HG03025 (cell line): ENCODE measurements at regions not wholly inside any gene's neighbourhood (a gene's known extent, or its start where the extent isn't known, plus 50 kb on each side); places are given as distances from the start of the nearest gene placed in this dataset.

ENCODE experiments used
- ATAC-seq: cut with Tn5 transposase; IDR thresholded peaks from one replicate; pipeline ENCODE4 v1.9.1; 2021; ENCODE audit warnings: mild to moderate bottlenecking, moderate library complexity; ENCODE audit not compliant: unreplicated experiment, low FRiP score

DNA sequence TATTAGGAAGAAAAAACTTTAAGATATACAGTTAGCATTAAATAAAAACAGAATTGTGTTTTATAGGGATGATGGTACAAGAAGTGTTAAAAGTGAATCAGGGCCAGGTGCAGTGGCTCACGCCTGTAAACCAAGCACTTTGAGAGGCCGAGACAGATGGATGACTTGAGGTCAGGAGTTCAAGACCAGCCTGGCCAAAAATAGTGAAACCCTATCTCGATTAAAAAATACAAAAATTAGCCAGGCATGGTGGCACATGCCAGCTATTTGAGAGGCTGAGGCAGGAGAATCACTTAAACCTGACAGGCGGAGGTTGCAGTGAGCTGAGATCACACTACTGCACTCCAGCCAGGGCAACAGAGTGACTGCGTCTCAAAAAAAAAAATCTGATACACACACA, 282.9 kb upstream of the ATP10B start:
- no peak for ATAC-seq

DNA sequence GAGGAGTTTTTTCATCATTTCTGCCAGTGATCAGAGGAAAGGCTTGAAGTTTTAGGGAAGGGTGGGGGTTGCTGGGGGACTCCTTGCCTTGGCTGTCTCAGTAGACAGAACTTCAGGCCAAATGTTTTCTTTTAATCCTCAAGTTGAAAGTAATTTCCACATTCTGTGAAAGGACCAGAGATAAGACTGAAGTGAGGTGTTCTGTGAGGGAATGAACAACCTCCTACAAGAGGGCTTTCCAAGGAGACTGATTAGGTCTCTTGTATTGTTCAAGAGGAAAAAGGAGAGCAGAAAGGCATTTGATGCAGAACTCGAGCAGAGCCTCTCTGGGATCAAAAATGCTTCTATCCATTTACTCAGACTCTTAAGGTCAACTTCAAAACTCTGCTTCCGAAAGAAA, 282.1 kb upstream of the ATP10B start:
- no peak for ATAC-seq

DNA sequence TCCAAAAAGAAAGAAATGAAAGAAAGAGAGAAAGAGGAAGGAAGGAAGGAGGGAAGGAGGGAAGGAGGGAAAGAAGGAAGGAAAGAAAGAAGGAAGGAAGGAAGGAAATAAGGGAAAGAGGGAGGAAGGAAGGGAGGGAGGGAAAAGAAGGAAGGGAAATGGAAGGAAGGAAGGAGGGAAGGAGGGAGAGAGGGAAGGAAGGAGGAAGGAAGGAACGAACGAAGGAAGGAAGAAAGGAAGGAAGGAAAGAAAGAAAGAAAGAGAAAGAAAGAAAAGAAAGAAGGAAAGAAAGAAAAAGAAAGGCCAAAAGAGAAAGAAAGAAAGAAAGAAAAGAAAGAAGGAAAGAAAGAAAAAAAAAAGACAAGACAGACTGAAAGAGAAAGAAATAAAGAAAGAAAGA, 263.9 kb upstream of the ATP10B start:
- ATAC-seq = no peak

DNA sequence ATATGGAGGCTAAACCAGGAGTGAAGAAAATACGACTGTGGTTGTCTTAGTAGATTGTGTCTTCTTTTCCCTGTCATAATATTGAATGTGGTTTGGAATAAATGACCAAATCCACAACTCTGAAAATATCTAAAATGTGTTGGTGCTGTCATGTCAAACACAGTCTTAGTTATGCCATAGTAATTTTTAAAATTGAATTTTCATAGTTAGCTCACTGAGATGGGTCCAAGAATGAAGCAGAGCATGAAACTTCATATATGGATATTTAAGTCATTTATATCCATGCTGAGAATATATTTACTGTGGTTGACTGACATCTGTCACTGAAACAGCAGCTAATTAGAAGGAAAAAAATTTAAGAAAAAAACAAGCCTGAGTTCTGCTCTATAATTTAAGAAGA, 260.4 kb upstream of the ATP10B start:
- no peak for ATAC-seq

DNA sequence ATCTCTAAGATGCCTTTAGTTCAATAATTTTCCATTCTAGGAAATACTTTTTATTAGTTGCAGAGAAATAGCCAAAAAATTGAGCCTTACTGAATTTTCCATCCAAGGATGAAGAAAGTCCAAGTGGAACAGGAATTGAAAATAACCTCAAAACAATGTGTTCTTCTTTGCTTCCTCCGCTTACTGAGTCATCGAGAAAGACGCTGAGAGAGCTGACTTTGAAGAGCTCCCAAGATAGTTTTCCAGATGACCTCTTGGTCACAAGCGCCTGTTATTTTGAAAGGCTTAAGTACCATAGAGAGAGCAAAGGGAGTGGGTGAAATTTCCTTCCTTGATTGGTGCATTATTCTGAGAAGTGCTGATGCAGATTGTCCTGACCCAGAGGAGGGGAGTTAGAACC, 253.5 kb upstream of the ATP10B start:
- ATAC-seq = no peak

DNA sequence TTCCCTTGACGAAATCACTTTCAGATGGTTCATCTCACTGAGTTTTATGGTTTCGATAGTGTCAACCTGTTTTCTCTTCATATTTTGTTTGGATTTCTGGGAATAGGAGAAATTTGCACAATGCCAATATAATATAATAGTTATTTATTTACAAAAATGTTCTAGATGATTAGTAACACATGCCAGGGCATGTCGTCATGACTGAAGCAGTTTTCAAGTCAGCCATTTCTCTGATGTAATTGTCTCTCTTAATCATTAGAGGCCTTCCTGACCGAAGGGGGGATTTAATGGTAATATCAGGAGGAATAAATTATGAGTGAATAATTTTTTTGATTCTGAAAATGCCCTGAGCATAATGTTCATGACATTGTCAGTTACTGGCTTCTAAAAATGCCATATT, 246.5 kb upstream of the ATP10B start:
- ATAC-seq = no peak

DNA sequence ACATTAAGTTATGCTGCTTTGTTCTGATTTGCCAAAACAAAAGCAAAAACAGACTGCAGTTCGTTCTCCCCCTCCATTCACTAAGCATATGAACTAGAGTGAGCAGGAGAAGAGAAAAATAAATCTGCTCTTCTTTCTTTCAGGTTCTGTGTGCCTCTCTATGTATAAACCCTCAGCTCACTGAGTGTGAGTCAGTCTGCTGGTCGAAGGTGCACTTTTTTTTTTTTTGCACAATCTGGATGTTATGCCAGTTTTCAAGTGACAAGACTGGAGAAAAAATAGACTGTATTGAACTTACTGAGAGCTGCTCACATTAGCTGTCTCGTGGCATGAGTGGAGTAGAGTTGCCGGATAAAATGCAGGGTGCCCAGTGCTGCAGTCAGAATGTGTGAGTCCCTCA, 244.6 kb upstream of the ATP10B start:
- ATAC-seq = no peak

DNA sequence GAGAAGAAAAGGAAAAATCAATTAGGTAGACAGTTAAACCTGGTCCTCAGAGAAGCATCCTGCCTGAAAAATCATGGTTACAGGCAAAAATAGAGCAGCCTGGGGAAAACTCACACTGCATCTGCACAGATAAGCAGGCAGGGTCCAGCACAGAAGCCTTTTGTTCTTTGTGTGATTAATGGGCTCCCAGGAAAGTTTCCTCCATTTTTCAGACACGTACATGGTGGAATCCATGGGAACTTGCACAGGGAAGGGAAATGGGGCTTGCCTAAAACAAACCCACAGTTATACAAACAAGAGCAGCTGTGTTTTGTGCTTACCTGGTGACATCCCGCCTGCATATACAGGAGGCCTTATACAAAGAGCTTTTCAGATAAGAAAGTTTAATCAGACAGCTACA, 243.9 kb upstream of the ATP10B start:
- ATAC-seq = no peak

DNA sequence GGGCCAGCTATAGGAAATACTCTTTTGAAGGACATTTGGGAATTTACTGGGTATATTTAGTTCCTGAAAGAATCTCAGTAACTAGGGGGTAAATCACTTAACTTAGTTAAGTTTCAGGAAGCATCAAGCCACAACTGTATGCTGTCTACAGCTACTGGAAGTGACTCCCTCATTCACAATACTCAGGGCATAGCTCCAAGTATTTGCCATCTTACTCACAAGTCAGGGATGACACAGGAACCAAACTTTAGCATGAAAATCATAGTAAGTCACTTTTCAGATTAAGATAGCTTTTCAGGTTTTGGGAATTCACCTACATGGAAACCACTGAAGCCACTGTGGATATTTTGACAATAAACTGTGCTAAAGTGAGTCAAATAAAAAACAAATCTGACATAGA, 242.4 kb upstream of the ATP10B start:
- no peak for ATAC-seq

DNA sequence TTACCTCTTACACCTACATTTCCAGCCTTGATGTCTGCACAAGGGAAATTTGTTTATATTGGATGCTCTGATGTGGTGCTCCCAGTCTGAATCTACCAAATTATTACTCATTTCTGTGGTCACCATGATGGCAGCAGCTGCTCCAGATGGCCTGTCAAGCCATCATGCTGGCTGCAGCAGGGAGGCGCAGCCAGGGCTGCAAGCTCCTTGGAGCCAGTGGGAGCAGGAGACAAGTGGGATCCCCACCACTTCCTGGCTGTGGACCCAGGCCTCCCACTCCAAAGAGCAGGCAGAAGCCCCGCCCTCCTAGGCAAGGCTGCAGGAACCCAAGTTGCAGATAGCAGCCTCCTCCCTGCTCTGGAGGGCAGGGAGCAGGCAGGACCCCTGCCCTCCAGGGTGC, 241.1 kb upstream of the ATP10B start:
- ATAC-seq = no peak

DNA sequence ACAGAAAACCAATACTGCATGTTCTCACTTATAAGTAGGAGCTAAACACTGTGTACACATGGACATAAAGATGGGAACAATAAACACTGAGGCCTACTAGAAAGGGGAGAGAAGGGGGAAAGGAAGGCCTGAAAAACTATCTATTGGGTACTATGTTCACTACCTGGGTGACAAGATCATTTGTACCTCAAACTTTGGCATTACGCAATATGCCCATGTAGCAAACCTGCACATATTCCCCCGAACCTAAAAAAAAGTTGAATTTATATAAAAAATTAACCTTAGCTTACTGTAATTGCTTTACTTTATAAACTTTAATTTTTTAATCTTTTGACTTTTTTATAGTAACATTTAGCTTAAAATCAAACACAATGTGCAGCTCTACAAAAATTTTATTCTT, 237.6 kb upstream of the ATP10B start:
- ATAC-seq = no peak

DNA sequence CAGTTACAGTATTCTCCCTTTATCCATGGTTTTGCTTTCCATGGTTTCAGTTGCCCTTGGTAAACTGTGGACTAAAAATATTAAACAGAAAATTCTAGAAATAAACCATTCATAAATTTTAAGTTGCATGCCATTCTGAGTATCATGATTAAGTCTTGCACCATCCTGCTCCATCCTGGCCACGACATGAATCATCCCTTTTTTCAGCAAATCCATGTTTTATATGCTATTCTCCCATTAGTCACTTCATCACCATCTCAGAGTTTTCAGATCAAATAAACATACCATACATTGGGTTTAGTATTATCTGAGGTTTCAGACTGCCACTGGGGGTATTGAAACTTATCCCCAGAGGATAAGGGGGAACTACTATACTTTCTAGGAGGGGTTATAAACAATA, 234.4 kb upstream of the ATP10B start:
- ATAC-seq = no peak

DNA sequence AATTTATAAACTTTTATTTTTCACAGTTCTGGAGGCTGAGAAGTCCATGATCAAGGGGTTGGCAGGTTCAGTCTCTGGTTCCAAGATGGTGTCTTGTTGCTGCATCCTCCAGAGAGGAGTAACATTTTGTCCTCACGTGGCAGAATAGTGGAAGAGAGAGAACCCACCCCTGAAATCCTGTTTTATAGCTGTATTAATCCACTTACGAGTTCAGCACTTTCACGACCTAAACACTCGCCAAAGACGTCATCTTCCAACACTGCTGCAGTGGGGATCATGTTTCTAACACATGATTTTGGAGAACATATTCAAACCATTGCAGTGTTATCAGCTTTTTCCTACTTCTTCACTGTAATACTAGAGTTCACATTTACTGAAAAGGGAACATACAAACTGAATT, 233.0 kb upstream of the ATP10B start:
- no peak for ATAC-seq

DNA sequence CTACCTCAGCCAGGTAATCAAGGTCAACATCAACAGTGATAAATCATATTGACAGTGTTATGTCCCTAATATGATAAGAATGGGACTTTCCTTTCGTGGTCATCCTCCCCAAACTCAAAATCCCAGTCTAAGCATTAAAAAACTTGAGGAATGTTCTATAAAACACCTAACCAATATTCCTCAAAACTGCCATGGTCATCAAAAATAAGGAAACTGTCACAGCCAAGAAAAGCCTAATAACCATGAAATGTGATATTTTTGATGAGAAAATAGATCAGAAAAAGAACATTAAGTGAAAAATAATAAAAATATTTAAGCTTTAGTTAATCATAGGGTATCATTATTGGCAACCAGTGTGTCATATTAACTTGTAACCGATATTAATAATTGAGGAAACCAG, 232.1 kb upstream of the ATP10B start:
- no peak for ATAC-seq

DNA sequence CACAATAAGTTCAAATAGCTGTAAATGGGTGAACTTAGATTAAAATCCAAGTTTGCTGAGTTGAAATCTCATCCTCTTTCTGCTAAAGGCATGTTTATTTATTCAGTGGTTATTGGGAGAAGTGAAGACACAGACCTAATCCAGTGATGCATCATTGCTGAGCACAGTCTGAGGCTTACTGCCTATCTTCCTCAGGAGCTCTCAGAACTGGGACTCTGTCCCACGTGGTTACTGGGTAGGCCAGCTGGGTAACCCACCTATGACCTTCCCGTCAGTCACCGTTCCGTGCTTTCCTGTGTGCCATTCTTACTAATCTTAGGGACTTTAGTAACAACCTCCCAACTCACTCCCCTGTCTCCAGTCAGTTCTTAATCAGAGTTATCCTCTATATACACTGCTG, 226.8 kb upstream of the ATP10B start:
- ATAC-seq = no peak

DNA sequence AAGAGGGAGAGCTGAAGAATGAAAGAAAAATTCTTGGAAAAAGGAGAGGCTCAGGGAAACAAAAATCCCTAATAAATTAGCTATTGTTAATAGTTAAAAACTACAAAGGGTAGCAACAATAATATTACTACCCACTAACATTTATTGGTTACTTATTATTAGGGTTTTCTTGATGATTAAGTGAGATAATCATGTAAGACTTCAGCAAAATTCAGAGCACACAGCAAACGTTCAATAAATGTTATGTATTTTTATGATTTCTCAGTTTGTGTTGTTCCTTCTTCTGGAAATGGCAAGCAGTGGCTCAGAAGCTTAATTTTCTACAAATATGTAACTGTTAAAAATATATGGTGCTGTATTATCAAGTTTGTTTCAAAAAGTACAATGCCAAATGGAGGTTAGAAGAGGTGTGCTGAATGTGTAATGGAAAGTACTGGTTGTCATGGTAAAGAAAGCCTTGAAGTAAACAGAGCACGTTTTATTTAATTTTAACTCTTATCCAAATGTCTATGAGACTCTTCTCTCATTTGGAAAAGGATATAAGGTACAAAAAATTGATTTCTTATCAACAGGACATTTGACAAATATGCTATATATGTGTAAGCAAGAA, 226.0 kb upstream of the ATP10B start:
- no peak for ATAC-seq

DNA sequence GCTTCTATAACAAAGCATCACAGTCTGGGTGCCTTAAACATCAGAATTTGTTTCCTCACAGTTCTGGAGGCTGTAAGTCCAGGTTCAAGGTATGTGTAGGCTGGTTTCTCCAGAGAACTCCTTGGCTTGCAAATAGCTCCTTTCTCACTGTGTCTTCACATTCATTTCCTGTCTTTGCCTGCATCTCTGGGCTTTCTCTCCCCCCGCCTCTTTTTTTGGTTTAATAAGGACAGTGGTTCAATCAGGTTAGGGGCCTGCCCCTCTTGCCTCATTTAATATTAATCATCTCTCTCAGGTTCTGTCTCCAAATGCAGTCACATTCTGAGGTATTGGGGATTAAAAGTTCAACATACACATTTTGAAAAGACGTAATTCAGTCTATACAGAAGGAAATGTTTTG, 225.5 kb upstream of the ATP10B start:
- no peak for ATAC-seq

DNA sequence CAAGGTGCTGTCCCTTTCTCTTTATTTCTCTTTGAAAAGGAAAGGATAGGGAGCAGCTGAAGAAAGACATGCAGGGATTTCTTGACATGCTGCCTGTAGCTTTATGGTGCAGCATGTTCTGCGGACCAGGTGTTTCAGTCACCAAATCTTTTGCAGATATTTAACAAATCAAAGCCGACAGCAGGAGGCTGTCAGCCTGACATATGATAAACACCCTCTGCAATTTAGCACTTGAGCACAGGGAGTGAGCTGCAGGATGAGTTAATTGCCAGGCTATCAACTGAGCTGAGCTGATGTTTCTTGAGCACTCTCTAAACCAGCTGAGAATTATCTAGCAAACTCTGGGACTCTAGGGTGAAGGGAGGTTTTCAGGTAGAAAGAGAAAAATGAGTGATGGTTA, 212.8 kb upstream of the ATP10B start:
- no peak for ATAC-seq

DNA sequence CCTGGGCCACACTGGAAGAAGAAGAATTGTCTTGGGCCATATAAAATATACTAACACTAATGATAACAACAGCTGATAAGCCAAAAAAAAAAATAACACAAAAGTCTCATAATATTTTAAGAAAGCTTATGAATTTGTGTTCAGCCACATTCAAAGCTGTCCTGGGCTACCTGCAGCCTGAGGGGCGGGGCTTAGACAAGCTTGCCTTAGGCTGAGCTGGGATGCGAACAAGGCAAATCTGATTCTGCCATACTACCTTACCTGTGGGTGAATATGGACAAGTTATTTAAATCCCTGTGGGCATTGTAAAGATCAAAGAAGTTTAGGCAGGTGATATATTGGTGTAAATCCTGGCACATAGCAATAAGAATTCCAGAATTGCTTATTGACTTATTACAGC, 212.3 kb upstream of the ATP10B start:
- no peak for ATAC-seq

DNA sequence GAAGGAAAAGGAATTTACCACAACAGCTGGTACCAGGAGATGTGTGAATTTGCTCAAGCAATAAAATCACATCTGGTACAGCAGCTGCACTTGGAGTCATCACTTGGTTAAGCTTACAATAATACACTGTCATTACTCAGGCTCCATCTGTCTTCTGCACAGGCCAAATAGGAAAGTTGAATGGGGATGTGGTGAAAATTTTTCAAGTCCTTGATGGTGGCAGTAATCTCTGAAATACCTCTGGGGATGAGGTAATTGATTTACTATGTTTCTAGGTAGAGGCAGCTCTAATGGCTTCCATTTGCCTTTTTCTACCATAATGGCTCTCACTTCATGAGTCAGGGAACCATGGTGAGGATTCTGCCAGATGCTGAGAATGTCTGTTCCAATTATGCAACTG, 206.8 kb upstream of the ATP10B start:
- ATAC-seq = no peak

DNA sequence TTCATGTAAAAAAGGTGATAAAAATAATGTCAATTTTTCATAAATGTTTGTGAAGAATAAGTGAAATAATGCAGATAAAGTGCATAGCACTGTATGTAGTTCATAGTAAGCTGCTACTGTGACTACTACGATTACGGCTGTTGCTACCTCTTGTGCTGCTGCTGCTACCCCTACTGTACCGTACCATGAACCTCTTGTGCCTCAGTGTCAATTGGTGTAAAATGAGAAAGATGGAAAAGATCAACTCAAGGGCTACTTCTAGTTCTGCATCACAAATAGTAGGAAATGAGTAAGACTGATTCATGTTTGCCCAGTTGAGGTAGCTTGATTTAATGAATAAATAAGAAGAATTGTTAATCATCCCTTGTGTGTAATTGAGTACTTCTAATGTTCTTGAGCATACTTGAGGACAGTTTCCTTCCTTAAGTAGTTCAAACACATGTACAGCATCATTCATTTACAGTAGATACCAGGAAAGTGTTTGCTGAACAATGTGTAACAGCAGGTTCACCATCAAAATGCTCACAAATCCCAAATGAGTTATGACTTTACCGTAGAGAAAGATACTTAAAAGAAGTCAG, 200.0 kb upstream of the ATP10B start:
- ATAC-seq = no peak

DNA sequence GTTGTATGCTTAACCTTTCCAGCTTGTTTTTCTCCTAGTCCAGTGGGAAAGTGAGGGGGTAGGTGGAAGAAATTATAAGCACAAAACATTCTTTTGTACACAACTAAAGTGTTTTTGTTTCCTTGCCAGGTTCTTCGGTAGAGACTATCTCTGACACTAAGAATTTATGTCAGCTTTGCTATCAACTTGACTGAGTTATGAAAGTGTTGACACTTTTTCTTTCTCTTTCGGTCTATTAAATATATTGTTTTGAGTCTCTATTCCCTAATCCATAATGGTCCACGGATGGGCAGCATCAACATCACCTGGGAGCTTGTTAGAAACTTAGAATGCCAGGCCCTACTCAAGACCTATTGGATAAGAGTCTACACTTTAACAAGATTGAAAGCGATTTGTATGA, 195.0 kb upstream of the ATP10B start:
- no peak for ATAC-seq

DNA sequence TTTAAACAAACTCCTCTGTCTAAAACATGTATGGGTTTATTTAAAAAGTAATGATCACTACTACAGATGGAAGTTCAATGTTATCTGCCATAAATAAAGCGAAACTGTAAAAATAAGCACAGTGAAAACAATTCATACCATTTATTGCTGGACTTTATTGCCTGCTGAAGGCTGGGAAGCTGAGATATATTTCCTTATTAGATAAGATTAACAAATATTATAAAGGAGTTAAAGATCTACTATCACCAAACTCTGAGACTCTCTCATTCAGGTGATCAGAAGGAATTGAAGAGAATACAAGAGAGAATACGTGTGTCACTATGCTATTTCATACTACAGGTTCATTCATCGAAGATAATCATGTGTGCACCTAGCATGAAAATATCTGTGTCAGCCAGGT, 190.9 kb upstream of the ATP10B start:
- ATAC-seq = no peak
